GM18505 (cell line): ENCODE measurements at regions not wholly inside any gene's neighbourhood (a gene's known extent, or its start where the extent isn't known, plus 50 kb on each side); places are given as distances from the start of the nearest gene placed in this dataset.

ENCODE experiments used
- ATAC-seq: cut with Tn5 transposase; IDR thresholded peaks from one replicate; pipeline ENCODE4 v1.9.1; 2021; ENCODE audit not compliant: unreplicated experiment
- POLR2A ChIP-seq: IDR thresholded peaks from 4 replicates; pipeline ENCODE4 v1.6.1; 2011; ENCODE audit warnings: borderline replicate concordance; ENCODE audit not compliant: insufficient read depth, insufficient read length; ENCODE audit errors: extremely low read depth

DNA sequence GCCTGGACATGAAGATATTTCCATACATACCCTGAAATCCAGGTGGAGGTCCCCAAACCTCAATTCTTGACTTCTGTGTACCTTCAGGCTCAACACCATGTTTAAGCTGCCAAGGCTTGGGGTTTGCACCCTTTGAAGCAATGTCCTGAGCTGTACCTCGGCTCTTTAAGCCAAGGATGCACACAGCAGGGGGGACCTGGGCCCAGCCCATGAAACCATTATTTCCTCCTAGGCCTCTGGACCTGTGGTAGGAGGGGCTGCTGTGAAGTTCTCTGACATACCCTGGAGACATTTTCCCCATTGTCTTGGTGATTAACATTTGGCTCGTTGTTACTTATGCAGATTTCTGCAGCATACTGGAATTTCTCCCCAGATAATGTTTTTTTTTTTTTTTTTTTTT is 184.3 kb upstream of the RGS18 start:
- no peak for ATAC-seq
- TF ChIP-seq POLR2A: no peak

DNA sequence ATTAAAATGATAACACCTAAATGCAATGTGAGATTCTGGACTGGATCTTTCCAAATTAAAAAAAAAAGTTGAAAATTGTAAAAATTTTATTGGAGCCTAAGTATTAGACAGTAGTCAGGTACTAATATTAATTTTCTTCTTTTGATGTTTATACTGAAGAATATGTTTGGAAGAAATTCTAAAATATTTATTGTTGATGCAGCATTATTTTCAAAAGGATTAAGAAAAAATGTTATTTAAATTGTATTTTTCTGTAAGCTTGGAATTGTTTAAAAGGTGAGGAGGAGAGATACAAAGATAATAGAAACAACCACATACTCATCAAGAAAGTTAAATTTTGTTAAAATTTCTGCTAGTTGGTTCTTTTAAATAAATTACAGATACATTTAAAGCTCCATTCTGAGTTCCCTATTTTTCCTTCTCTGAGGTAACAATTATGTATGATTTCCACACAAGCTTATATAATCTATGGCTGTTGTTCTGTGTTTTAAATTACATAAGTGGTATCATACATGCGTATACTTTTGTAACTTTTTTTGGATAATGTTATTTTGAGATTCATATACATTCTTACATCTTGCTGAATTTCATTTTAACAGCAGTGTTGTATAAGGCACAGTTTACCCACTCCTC is 180.3 kb upstream of the RGS18 start:
- TF ChIP-seq POLR2A: no peak
- no peak for ATAC-seq

DNA sequence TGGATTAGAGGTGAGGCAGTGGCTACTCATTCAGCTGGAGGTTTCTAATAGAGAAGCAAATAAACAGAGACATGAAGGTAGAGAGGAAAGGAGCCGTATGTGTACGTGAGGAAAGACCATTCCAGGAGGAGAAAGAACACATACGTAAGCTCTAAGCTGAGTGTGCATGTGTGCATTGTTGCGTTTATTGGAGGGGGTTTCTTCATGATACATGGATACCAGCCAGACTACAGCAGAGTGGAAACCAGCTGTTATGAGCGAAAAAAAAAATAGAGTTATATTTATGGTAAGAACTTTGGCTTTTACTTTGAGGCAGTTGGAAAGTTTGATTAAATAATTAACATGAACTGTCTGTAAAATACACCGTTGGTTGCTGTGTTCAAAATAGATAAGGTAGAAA is 173.4 kb upstream of the RGS18 start:
- no peak for TF ChIP-seq POLR2A
- ATAC-seq: no peak

DNA sequence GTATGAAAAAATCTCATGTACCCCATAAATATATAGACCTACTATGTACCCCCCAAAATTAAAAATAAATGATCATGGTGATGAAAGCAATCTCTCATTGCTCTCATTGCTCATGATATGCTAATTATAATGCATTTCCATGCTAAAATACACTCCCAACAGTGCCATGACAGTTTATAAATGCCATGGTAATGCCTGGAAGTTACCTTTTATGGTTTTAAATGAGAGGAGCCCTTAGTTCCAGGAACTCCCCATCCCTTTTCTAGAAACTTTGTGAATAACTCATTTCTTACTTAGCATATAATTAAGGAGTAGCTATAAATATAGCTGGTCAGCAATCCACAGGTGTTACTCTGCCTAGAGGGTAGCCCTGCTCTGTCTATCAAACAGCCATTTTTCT is 166.1 kb upstream of the RGS18 start:
- ATAC-seq: no peak
- TF ChIP-seq POLR2A: no peak

DNA sequence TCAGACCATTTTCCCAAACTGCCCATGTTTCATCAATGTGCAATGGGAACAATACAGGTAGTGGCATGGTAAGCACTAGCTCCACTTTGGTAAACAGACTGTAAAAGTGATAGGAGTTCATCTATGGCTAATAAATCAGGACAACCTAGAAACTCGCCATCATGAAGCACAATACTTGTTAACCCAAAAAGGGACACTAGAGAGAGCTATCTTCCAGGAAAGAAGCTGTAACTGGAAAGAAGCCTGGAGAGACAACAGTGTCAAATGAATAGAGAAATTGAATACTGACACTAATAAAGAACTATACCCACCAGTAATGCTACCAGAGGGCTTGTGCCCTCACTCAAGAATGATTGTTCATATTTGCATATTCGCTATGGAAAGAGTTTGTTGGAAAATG is 164.7 kb upstream of the RGS18 start:
- no peak for TF ChIP-seq POLR2A
- no peak for ATAC-seq

DNA sequence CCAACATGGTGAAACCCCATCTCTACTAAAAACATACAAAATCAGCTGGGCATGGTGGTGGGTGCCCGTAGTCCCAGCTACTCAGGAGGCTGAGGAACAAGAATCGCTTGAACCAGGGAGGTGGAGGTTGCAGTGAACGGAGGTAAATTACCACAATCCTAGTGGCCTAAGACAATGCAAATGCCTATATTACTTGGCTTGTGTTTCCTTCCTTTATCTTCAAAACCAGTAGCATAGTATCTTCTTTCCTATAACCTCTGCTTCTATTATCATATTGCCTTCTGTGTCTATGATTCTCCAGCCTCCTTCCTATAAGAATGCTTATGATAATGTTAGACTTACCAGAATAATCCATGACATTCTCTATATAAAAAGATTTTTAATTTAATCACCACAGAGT is 156.2 kb upstream of the RGS18 start:
- no peak for TF ChIP-seq POLR2A
- no peak for ATAC-seq

DNA sequence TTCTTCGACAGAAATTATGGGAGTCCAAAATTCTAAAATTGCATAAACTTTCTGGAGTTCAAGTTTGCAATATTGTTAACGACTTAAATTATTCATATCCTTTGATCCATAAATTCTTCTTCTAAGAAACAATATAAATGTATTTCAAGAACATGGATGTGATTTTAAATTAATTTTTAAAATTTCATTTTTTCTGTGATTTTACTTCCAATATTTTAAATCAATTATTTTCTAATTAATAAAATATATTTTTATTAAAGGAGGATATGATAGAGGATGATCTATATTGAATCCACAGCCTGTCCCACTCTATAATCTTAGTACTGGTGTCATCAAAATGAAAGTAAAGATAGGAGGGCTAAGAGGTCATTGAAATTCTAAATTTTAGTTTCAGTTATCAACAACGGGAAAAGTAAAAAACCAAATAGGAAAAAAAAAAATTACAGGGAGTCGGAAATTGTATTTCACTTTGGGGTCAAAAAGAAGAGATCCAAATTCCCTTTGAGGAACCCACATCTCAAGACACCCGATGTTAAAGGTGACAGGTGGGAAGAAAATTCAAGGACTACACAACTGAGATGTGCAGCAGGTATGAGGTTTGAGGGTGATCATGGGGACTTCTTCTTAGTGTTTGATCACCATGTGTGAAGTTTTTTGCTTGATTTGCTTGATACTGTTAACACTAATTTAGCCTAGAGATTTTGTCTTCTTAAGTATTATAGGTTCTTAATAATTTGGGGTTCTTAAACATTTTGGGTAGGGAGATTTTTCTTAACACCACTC is 154.8 kb upstream of the RGS18 start:
- TF ChIP-seq POLR2A: no peak
- no peak for ATAC-seq

DNA sequence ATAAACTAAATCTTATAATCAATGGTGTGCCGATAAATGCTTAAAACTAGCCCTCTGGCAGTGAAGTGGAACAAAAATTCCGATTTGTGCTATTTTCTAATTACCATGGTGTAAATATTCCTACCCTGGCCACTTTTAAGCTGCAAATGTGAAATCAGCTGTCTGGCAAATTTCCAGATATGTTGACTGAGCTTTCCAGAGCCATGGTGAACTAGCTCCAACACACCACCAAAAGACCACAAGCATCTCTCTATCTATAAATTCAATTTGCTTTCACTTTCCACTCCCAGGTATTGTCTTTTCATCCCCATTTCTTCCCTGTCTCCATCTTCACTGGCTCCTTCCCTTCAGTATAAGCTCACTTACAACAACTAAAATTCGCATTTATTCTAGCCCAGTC is 152.3 kb upstream of the RGS18 start:
- no peak for TF ChIP-seq POLR2A
- no peak for ATAC-seq

DNA sequence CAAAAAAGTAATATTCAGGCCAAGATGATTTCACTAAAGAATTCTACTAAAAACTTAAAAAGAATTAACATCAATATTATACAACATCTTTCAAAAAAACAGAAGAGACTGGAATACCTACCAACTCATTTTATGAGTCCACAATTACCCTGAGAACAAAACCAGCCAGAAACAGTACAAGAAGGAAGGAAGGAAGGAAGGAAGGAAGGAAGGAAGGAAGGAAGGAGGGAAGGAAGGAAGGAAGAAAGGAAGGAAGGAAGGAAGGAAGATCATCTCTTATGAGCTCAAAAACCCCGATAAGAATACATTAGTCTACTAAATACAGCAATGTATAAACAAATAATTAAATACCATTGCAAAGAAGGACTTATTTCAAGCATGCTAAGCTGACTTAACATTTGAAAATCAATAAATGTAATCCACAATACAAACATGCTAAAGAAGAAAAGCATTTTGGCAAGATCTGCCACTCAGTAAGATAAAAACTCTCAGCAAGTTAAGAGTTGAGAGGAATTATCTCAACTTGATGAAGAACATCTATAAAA is 149.9 kb upstream of the RGS18 start:
- TF ChIP-seq POLR2A: no peak
- ATAC-seq: no peak

DNA sequence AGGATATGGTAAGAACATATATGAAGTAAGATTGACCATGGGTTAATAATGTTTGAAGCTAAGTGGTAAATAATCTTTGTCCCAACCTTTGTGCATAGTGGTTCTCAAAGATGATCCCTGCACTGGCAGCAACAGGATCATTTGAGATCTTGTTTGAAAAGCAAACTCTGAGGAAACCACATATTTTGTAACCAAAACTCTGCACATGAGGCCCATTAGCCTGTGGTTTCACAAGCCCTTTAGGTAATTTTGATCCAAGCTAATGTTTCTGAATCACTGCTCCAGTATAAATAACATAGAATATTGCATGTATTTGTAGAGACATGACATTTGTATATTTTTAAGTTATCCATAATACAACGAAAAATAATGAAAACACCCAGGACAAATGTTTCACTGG is 147.9 kb upstream of the RGS18 start:
- ATAC-seq: no peak
- no peak for TF ChIP-seq POLR2A

DNA sequence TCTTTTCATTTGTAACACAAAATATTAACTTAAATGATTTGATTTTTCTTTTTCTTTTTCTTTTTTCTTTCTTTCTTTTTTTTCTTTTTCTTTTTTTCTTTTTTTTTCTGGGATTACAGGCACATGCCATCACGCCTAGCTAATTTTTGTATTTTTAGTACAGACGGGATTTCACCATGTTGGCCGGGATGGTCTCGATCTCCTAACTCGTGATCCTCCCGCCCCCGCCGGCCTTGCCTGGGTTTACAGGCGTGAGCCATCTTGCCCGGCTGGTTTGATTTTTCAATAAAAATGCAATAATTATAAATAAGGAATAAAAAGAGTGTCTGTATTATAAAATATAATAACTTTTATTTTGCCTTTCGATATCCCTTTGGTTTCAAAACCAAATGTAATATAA is 146.7 kb upstream of the RGS18 start:
- ATAC-seq: no peak

DNA sequence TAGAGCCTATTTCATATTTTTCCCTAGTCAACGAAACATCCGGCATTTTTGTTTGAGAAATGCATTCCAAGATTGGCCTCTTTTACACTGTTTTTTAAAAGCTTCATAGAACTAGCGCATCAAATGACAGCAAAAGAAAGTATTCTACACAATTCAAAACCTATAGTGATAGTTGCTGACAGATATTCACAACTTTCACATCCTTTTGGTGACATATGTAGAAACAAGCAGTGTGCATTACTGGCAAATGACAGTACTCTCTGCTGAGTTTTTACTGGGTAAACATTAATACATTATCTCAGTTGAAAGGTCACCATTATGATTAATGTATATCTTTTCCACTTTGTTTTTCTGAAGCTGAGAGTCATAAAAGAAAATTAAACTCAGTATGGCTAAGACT is 135.4 kb upstream of the RGS18 start:
- no peak for TF ChIP-seq POLR2A
- no peak for ATAC-seq

More for the DNA sequence above, 146.7 kb upstream of the RGS18 start:
- TF ChIP-seq POLR2A: no peak

DNA sequence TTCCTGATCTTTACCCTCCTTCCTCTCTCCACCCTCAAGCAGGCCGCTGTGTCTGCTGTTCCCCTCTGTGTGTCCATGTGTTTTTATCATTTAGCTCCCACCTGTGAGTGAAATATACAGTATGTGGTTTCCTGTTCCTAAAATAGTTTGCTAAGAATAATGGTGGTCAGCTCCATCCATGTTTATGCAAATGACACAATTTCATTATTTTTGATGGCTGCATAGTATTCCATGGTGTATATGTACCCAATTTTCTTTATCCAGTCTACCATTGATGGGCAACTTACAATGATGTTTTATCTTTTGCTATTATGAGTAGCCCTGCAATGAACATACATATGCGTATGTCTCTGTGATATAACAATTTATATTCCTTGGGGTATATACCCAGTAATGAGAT is 133.4 kb upstream of the RGS18 start:
- no peak for ATAC-seq
- no peak for TF ChIP-seq POLR2A

DNA sequence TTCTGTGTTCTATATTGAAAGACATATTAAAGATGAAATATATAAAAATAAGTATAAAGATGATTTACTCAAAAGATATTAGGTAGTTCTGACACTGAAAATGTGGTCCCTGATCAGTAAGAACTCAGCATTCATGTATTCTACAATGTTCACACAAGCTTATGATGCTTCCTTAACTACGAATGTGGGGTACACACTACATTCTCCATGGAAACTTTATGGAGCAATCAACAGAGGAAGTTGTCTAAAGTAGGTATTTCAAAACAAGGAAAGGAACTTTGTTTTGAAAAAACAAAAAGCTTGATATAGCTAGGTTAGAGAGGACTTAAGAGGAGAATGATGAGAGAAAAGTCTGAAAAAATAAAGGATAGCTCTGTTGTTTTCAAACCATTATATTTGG is 119.7 kb upstream of the RGS18 start:
- TF ChIP-seq POLR2A: no peak
- no peak for ATAC-seq
